ENCODE measurements at regions not wholly inside any gene's neighbourhood (a gene's known extent, or its start where the extent isn't known, plus 50 kb on each side); places are given as distances from the start of the nearest gene placed in this dataset.

DNA sequence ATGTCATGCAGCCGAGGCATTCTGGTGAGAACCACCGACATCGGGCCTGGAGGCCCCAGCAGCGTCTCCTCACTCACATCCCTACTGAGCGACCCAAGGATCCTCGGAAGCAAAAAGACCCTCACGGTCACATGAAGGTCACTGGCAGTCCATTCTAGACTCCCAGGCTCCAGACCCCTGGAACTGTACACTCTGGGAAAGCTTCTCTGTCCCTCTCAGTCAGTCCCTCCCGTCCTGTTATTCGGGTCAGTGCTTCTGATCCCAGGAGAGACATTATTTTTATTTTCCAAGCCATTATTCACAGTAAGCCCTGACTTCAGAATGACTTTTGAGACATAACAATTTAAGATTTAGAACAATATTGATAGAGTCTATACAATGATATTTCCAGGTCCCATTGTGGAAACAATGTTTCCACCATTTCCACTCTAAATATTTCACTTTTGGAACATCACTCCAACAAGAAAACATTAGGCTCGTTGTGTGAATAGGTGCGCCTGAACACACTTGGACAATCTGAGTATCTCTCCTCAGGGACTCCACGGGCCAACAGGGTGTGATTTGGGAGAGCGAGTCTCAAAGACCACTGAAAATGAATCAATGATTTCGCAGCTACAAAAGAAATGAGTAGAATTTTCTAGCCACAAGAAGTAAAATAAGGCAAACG is 199.7 kb downstream of the SOD2 start:
- DNase-seq (ENCODE audit: insufficient read length), result no peak
- FAIRE-seq, result no peak
- TF ChIP-seq POLR2AphosphoS5 (IDR thresholded peaks at IDR 0.05; ENCODE audit: low read depth, low read length) (no peak), TAF1 (IDR thresholded peaks at IDR 0.05; ENCODE audit: borderline replicate concordance, low read depth, low read length) (no peak), POLR2A (IDR thresholded peaks at IDR 0.05; ENCODE audit: low read depth, low read length) (no peak)

DNA sequence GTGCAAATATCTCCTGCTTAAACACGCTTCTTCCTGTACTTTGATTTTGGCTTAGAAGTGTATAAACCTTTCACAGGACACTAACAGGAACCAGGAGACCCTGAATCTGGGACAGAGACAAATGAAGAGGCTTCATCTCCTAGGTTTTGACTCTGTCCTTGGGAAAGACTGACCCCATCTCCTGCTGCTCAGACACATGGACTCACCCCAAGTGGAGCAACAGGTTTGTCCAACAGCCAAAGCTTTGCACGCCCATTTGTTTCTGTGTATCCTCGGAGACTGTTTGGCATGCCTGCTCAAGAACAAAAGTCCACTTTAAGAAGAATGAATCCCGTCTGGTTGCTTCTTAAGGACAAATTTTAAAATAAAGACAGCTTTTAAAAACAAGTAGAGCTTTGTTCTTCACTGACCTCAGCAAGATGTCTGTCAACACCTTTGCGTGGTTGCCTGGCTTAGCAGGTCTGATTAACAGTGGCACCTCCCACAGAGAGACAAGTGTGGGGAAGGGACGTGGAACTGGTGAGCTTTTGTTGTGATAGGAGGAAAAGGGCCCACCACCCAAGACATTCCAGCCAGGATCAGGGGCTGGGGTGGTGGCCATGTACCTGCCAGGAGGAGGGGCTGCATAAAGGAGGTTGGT is 202.6 kb downstream of the SOD2 start:
- DNase-seq (ENCODE audit: insufficient read length) (no peak), FAIRE-seq (no peak)
- no peak for TF ChIP-seq TAF1 (IDR thresholded peaks at IDR 0.05; ENCODE audit: borderline replicate concordance, low read depth, low read length)
- no peak for TF ChIP-seq POLR2A (IDR thresholded peaks at IDR 0.05; ENCODE audit: low read depth, low read length)
- TF ChIP-seq POLR2AphosphoS5 (IDR thresholded peaks at IDR 0.05; ENCODE audit: low read depth, low read length), result no peak

DNA sequence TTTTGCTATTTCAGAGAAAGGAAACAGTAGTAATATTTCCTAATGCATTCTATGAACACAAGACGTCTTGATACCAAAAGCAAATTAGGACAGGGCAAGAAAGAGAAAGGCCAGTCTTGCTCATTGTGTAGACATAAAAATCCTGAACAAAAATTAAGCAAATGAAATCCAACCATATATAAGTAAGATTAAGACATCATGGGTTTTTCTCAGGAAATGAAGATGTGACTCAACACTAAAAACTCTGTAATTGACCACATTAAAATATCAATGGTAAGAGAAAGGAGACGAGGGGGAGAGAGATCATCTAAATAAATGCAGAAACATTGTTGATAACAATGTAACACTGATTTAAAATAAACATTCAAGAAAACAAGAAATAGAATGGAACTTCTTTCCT is 205.4 kb downstream of the SOD2 start:
- no peak for DNase-seq (ENCODE audit: insufficient read length)
- FAIRE-seq, result no peak
- TF ChIP-seq TAF1 (IDR thresholded peaks at IDR 0.05; ENCODE audit: borderline replicate concordance, low read depth, low read length), result no peak
- TF ChIP-seq POLR2A (IDR thresholded peaks at IDR 0.05; ENCODE audit: low read depth, low read length), result no peak
- no peak for TF ChIP-seq POLR2AphosphoS5 (IDR thresholded peaks at IDR 0.05; ENCODE audit: low read depth, low read length)

DNA sequence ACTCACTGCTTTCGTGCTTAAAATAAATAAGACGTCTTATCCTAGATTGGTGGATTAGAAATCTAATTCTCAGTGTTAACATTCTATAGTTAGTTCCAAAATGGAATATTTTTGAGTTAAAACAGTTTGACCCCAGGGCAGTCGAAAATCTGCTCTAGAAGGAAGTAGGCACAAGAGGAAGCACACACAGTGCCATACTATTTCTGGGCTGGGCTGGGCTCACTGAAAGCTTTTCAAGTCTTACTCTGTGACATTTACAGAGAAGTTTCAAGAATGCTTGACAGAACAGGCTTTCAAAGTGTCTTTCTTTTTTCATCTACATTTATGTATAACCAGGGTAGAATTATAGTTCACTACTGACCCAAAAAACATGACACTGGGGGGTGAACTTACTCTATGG is 209.8 kb downstream of the SOD2 start:
- no peak for FAIRE-seq
- TF ChIP-seq POLR2A (IDR thresholded peaks at IDR 0.05; ENCODE audit: low read depth, low read length) (no peak), POLR2AphosphoS5 (IDR thresholded peaks at IDR 0.05; ENCODE audit: low read depth, low read length) (no peak), TAF1 (IDR thresholded peaks at IDR 0.05; ENCODE audit: borderline replicate concordance, low read depth, low read length) (no peak)
- no peak for DNase-seq (ENCODE audit: insufficient read length)

DNA sequence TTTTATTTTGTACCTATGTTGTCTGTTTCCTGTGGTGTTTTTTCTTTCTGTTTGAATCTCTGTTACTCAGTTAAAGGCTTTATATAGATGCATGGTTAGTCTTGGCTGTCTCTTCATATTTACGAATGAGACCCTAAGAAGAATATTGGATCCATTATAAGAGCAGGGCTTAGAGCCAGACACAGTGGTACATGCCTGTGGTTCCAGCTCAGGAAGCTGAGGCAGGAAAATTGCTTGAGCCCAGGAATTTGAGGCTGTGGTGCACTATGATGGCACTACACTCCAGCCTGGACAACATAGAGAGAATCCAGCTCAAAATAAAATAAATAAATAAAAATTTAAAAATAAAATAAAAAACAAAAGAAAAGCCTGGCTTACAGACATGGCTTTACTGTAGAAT is 211.1 kb downstream of the SOD2 start:
- FAIRE-seq, result no peak
- DNase-seq (ENCODE audit: insufficient read length), result no peak
- TF ChIP-seq POLR2A (IDR thresholded peaks at IDR 0.05; ENCODE audit: low read depth, low read length) (no peak), TAF1 (IDR thresholded peaks at IDR 0.05; ENCODE audit: borderline replicate concordance, low read depth, low read length) (no peak), POLR2AphosphoS5 (IDR thresholded peaks at IDR 0.05; ENCODE audit: low read depth, low read length) (no peak)

DNA sequence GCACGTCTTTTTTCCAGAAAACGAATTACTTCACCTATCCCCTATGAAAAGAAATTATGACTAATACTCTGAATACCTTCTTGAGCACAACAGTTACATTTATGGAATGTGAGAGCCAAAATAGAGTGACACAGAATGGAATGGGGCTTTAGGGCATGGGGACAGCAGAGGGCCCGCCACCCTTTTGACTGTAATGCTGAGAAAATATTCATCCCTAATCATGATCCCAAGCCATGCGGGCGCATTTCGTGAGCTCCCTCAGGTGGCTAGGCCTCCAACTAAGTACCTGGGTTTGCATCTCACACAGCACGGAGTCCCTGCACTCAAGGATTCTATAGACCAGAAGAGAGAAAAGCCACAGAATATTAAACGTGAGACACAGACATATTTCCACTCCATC is 212.6 kb downstream of the SOD2 start:
- no peak for TF ChIP-seq POLR2AphosphoS5 (IDR thresholded peaks at IDR 0.05; ENCODE audit: low read depth, low read length)
- no peak for TF ChIP-seq TAF1 (IDR thresholded peaks at IDR 0.05; ENCODE audit: borderline replicate concordance, low read depth, low read length)
- TF ChIP-seq POLR2A (IDR thresholded peaks at IDR 0.05; ENCODE audit: low read depth, low read length), result no peak
- FAIRE-seq (no peak), DNase-seq (ENCODE audit: insufficient read length) (no peak)

DNA sequence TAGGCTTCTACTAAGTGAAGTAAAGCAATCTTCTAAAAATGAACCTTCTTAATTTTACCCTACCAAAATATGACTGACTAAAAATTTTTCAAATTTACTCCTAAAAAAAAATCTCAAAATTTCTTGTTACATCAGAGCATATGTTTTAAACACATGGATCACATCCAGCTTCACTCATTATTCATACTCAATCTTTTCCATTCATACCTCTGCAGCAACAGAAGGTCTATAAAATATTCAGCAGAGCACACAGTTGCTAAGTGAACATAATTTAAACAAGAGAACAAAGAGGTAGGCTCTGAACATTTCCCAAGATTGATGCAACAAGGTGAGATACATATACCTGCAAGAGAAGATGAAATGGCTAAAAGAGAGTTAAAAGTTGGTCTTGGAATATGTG is 213.9 kb downstream of the SOD2 start:
- TF ChIP-seq TAF1 (IDR thresholded peaks at IDR 0.05; ENCODE audit: borderline replicate concordance, low read depth, low read length) (no peak), POLR2A (IDR thresholded peaks at IDR 0.05; ENCODE audit: low read depth, low read length) (no peak), POLR2AphosphoS5 (IDR thresholded peaks at IDR 0.05; ENCODE audit: low read depth, low read length) (no peak)
- no peak for FAIRE-seq
- no peak for DNase-seq (ENCODE audit: insufficient read length)

DNA sequence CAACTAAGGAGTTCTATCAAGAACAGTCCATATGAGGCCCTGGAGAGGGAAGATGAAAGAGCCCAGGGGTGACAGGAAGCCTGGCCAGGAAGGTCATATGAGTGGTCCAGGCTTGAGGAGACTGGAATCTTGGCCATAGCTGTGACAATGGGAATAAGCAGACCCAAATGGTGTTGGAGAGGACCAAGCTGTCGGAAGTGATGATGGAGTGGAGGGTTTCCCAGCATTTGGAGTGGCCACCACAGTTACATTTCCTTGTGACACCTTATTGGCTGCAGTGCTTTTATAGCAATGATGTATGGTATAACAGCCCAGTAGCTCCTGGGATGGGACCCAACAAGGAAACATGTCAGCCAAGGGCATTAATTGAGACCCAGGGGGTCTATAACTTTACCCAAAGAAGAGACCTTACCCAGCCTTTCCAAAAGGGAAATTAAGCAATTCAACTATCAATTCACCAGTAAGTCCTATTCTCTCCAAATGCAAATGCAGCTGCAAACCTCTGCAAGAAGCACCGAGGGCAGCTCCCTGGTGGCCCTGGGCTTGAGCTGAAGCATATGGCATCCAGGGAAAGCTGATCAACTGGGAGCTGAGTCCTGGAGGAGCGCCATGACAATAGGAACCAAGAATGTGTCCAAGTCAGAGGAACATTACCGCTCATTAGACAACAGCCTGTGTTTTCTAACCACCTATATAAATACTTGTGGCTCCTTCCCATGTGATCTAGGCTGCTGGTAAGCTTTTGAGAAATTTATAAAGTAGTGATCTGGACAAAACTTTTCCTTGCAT is 219.4 kb downstream of the SOD2 start:
- no peak for TF ChIP-seq TAF1 (IDR thresholded peaks at IDR 0.05; ENCODE audit: borderline replicate concordance, low read depth, low read length)
- TF ChIP-seq POLR2AphosphoS5 (IDR thresholded peaks at IDR 0.05; ENCODE audit: low read depth, low read length), result no peak
- TF ChIP-seq POLR2A (IDR thresholded peaks at IDR 0.05; ENCODE audit: low read depth, low read length), result no peak
- FAIRE-seq, result no peak
- DNase-seq (ENCODE audit: insufficient read length), result no peak

DNA sequence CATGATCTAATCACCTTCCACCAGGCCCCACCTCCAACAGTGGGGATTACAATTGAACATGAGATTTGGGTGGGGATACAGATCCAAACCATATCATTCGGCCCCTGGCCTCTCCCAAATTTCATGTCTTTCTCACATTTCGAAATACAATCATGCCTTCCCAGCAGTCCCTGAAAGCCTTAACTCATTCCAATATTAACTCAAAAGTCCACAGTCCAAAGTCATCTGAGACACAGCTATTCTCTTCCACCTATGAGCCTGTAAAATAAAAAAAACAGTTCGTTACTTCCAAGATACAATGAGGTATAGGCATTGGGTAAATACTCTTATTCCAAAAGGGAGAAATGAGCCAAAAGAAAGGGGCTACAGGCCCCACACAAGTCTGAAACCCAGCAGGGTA is 222.6 kb downstream of the SOD2 start:
- DNase-seq (ENCODE audit: insufficient read length), result no peak
- FAIRE-seq, result no peak
- TF ChIP-seq TAF1 (IDR thresholded peaks at IDR 0.05; ENCODE audit: borderline replicate concordance, low read depth, low read length) (no peak), POLR2A (IDR thresholded peaks at IDR 0.05; ENCODE audit: low read depth, low read length) (no peak), POLR2AphosphoS5 (IDR thresholded peaks at IDR 0.05; ENCODE audit: low read depth, low read length) (no peak)

DNA sequence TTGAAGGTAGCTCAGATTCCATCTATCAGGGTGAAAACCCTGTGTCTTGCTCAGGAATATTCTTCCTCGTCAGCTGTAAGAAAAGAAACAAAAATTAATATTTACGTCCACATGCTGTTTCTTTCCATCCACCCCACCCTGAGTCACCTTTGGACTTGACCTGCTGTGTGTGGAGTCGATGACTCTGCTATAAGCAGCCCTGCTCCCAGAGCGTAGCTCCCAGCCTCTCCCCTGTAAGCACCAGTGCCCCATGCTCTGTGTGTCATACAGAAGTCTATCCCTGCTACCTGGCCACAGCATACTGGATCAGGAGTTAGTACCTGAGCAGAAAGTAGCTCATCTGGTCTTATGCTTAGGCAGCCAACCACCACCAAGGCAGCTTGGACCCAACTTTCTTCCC is 223.6 kb downstream of the SOD2 start:
- FAIRE-seq (peak; percentile 50), DNase-seq (ENCODE audit: insufficient read length) (no peak)
- no peak for TF ChIP-seq TAF1 (IDR thresholded peaks at IDR 0.05; ENCODE audit: borderline replicate concordance, low read depth, low read length)
- no peak for TF ChIP-seq POLR2A (IDR thresholded peaks at IDR 0.05; ENCODE audit: low read depth, low read length)
- TF ChIP-seq POLR2AphosphoS5 (IDR thresholded peaks at IDR 0.05; ENCODE audit: low read depth, low read length), result no peak

DNA sequence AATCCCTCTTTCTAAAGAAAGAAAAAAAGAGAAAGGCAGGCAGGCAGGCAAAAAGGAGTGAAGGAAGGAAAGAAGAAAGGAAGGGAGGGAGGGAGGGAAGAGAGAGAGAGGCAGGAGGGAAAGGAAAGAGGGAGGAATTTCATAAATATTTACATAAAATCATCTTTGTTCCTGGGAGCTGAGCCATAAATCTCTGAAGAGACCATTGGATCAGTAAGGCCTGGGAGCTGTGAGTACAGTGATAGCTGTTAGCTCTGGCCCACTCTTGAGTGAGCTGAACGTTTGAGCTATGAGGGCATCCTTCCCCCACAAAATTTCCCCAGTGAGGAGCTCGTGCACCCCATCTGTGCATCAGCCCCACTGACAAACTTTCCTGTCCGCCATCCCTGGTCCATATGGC is 224.0 kb downstream of the SOD2 start:
- TF ChIP-seq TAF1 (IDR thresholded peaks at IDR 0.05; ENCODE audit: borderline replicate concordance, low read depth, low read length) (no peak), POLR2A (IDR thresholded peaks at IDR 0.05; ENCODE audit: low read depth, low read length) (no peak)
- FAIRE-seq, result no peak
- no peak for DNase-seq (ENCODE audit: insufficient read length)
